Esophagus muscularis mucosa (tissue), 3 donors: ENCODE measurements at regions not wholly inside any gene's neighbourhood (a gene's known extent, or its start where the extent isn't known, plus 50 kb on each side); places are given as distances from the start of the nearest gene placed in this dataset.

ENCODE experiments used
- CTCF ChIP-seq, 3 experiments: fragments of 200-600 bp in 2 of 3; fragments of 450-650 bp in 1 of 3; sonication (generic) in 2 of 3; IDR thresholded peaks; one replicate each; pipeline ENCODE4 v1.5.1; 2017 to 2019; ENCODE audit warnings: antibody characterized with exemption in 3 of 3, mild to moderate bottlenecking in 2 of 3, moderate library complexity in 1 of 3
- EP300 ChIP-seq: sonication (generic); formaldehyde crosslinking; IDR thresholded peaks from one replicate; pipeline ENCODE4 v1.6.1; 2017; ENCODE audit warnings: antibody characterized with exemption

DNA sequence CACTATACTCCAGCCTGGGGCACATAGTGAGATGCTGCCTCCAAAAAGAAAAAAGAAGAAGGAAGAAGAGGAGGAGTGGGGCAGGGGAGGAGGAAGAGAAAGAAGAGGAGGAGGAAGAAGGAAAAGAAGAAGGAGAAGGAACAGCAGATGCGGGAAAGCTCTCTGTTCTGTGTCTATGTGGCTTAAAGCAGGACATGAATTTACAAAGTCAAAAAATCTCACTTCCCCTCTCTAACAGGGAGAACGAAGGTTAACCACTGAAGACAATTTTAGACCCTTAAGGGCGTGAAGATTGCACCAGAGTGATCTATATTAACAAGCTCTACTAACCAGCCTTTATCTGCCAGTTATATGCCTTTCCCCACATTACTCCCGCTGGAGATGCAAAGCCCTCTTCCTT, 258.9 kb downstream of the METTL4 start:
- TF ChIP-seq CTCF (IDR thresholded peaks at IDR 0.05) (no peak), EP300 (no peak)
